ENCODE measurements at regions not wholly inside any gene's neighbourhood (a gene's known extent, or its start where the extent isn't known, plus 50 kb on each side); places are given as distances from the start of the nearest gene placed in this dataset.
"Not testable (repeated sequence)": the region's sequence is repeated elsewhere in the genome, so short reads cannot be mapped to it uniquely, and the experiment has no call there.

DNA sequence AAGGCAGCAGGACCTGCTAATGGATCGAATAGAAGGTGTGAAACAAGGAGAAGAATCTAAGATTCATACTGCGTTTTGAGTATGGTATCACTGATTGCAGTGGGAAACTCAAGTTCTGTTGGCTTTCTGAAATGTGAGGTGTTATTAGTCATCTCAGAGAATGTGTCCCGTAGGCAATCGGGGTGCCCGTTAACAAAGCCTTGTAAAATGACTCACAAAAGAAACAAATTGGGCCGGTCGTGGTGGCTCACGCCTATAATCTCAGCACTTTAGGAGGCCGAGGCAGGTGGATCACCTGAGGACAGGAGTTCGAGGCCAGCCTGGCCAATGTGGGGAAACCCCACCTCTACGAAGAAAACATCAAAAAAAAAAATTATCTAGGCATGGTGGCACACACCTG lies 118.2 kb upstream of the C7orf33 start:
- no peak for DNase-seq (ENCODE audit: low spot score)

DNA sequence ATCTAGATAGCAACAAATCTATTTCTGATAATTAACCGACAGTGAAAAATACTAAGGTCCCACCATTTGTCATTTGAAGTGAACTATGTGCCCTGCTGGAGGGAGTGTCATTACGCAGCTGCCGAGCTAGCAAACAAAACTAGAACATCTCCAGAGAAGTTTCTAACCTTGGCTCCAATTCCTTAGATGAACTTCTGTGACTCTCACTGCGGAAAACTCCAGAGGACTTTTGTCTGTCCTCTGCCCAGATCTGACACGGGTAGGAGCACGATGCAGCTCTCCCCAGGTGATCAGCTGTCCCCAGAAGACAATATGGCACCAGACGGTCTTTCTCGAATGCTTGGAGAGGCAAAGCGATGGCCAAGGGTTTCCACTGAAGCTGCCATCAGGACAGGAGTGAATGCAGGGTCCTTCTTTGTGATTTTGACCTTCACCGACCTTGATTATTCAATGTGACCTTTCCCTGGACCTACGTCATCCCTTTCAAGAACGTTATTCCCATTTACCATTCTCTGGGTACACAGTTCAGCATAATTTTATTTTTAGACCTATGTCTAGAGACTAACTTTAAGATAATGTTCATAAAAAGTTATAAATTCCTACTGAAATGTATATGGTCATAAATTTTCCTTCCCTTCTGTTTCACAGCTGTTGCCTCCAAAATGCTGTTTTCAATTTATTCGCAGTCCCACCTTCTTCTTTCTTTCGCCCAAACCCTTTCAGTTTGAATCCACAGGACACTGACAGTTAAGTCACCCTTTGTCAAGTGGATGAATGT lies 116.7 kb upstream of the C7orf33 start:
- DNase-seq (ENCODE audit: low spot score), result no peak

- no peak for DNase-seq (ENCODE audit: low spot score)
Observed at GRCh38 chr7:148474481-148475025, 116.0 kb upstream of the C7orf33 start.

- DNase-seq (ENCODE audit: low spot score), result no peak
Observed at GRCh38 chr7:148478551-148478950, 112.0 kb upstream of the C7orf33 start.

DNA sequence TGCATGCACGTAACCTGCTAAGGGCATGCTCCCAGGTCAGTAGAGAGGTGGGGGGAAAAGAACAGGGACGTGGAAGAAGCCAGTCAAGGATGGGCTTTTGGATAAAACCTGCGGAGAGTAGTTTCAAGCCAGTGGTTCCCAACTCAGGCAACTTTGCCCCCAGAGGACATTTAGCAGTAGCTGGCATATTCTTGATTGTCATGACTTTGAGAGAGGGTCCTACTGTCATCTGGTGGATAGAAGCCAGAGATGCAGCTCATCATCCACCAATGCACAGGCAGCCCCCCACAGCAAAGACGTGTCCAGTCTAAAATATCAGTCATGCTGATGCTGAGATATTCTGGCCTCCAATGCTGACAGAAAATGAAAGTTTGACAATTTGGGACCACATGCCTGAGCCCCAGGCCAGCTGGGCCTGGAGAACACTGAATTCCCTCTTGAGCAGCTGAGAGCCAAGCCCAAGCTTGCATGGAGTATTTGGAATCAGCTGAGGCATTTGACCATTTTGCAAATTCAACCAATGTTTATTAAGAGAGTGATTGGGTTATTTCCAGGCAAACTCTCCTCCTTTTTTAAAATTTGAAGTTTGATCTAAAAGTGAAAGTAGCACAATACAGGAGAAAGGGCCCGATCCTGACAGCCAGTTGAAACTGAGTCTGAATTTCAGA lies 110.0 kb upstream of the C7orf33 start:
- DNase-seq (ENCODE audit: low spot score), result no peak

DNA sequence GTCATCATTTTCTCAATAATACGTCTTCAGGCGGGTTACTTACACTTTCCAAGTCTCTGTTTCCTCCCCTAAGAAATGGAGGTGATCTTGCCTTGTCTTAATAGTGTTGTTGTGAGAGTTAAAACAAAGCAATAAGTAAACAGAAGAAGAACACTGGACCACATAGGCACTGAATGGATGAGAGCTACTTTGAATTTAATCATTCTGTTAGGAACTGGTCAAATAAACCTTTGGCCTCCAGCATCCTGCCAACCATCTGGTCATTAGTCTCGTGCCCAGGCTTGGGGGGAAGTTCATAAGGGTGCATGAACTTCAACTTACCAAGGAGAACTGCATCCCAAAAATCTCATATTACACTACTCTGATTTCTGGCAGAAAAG lies 109.4 kb upstream of the C7orf33 start:
- no peak for DNase-seq (ENCODE audit: low spot score)

DNA sequence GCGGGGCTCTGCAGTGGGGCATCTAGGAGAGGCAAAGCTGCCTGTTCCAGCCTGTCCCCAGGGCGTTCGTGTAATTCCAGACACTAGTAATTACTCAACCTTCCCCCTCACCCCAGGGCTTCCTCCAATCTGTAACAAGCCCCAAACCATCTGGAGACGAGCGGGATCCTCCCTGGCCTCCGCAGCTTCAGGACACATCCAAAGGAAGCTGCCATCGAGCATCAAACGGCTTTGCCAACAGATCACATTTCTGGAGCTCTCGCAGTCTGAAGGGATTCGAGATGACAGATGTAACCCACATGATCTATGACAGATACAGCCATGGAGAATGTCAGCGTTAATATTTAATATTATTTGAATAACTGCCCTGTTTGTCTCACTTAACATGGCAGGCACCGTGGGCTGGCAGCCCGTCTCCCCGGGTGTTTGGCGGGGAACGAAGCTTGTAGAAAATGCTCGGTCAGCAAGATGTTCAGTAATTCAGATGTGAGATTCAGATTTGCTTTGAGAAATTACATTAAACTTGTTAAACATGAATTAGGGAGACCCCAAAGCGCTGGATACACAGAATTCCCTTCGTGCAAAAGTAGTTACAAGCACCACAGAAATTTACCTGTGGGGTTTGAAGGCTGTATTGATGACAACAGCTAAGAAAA lies 108.5 kb upstream of the C7orf33 start:
- no peak for DNase-seq (ENCODE audit: low spot score)

DNA sequence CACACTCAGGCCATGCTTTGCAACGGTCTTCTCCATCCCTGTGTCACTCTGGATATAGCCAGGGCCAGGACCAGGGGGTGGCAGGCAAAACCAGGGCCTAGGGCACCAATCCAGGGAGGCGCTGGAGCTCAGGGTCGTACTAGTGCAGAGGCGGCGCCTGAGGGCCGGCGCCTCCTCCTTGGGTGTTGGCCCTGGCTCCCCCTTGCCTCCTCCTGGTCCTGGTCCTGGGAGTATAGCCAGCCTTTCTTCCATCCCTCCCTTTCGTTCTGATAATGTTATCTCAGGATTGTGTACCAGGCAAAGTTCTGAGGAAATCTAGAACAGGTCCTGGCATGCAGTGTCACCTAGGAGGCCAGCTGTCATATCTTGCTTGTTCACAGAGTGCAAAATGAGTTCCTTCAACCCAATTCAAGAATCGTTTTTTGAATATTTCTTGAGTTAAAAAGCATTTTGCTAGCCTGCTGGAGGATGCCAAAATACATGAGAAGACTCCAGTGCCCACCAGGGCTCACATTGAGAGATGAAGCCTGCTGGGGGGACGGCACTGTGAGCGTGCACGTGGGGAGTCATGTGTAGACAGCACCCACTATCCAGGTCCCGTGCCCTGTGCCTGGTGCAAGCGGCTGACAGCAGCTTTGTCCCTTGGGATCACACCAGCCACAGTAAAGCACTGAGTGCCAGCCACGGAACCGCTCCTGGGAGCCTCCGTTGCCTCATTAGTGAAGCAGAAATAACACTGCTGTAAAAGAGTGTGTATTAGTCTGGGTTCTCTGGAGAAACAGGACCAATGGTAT lies 106.9 kb upstream of the C7orf33 start:
- no peak for DNase-seq (ENCODE audit: low spot score)

GRCh38 chr7:148484486-148484885 lies 106.1 kb upstream of the C7orf33 start:
- no peak for DNase-seq (ENCODE audit: low spot score)

DNA sequence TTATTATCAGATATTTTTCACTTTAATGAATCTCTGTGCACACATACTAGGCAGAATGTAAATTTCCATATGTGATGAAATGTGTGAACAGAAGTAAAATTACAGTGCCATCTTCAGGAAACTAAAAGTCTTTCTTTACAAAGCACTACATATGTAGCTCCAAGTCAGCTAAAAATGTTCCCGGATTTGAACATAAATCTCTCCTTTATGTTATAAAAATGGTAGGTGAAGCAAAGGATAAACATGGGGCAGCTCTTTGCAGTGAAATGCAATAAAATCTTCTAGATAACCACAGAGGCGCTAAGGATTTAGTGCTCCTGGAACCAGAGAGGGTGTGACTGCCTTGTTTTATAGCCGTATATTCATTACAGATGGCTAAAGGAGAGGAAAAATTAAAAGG lies 104.9 kb upstream of the C7orf33 start:
- no peak for DNase-seq (ENCODE audit: low spot score)

DNA sequence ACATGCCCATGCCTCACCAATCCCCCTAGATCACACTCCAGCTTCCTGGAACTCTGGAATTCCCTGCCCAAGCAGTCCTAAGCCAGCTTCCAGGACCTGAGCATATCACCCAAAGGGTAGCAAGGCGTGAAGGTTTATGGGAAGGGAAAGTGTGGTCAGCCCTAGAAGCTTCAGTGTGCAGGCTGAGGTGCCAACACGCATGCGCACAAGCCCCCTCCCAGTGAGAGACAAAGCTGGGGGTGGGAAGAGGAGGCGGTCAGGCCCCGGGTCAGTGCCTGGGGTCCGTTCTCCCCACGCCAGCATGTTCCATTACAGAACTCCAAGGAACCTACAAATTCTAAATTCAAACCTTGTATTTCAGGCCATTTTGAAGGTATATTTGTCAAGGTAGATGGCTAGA lies 103.6 kb upstream of the C7orf33 start:
- DNase-seq (ENCODE audit: low spot score), result no peak

DNA sequence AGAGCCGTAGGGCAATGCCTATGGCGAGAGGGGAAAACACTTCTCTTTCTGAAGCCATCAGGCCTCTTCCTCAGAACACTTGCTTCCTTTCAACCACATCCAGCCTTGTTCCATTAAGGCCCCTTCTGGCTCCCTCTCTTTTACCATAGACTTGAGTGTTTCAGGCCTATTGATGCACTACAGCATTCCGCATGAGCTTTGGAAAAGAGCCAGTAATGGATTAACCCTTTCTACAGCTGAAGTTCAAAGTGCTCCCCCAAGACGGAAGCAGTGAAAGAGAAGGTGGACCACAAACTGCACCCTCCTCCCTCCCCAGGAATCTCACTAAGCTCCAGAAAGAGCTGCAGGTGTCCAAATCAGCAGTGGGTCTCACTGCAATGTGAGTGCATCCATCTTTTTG lies 102.7 kb upstream of the C7orf33 start:
- DNase-seq (ENCODE audit: low spot score), result no peak

GRCh38 chr7:148489678-148490077 lies 100.9 kb upstream of the C7orf33 start:
- DNase-seq (ENCODE audit: low spot score), result no peak

DNA sequence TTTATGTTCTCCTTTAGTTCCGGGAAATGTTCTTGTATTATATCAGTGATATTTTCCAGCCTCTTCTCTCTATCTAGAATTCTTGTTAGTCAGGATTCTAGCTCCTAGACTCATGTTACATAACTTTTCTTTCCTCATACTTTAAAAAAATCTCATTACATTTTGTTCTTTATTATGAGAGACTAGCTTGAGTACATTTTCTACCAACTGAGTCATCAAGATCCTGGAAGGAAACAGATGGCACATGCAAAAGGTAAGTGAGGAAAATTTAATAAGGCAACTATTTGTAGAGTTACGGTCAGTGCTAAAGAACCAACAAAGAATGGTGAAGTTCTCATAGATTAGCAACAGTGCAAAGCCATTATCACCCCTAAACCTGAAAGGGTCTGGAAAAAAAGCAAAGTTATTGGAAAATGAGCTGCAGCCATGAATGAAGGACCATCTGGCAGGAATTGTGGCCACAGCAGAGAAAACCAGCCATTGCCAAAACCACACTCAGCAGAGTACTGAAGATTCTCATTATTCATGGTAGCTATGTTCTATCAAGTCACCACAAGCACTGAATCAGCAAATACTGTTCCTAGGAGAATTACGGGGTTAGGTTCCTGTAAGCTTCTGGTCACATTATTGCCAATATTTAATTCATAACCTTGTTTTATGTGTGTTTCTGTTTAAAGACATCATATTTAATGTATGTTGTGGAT lies 98.3 kb upstream of the C7orf33 start:
- DNase-seq (ENCODE audit: low spot score), result no peak

GRCh38 chr7:148495605-148496004 lies 95.0 kb upstream of the C7orf33 start:
- DNase-seq (ENCODE audit: low spot score), result no peak

DNA sequence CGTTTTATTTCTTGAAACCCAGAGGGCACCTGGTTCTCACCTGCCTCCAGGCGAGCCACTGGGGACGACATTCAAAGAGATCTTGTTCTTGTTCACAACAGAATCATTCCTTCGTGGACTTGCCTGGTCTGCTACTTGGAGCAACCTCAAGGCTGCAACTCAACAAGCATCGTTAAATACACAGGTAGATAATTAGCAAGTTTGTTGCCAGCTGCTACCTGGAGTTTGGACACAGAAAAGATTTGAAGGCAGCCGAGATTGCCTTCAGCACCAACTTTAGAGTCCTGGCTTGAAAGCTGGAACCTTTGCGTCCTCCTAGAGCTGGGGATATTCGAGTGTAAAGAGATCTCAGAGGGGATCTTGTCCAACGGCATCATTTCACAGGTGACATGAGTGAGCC lies 89.6 kb upstream of the C7orf33 start:
- DNase-seq (ENCODE audit: low spot score), result no peak

DNA sequence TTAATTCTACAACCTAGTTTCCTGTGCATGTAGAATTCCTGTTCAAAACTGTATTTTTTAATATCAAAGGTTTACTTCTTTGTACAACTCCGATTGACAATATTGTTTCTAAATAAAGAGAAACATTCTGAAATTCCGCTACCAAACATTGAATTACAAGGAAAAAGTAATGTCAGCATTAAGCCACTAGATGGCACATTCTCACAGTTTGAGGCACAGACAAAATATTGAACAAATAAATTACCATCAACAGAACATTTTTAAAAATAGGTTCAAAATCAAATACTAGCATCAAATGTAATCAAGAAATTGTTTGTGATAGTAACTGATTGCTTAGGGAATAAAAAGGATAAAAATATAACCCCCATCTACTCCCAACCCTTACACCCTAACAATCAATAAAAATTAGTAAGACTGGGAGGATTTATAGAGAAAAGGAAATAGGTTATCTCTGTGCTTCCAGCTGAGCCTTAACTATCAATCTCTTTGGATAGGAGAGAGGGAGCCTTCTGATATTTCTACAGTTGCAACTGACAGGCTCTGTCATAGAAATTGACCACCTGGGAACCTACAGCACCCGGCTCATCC lies 86.6 kb upstream of the C7orf33 start:
- peak; percentile 6 for DNase-seq (ENCODE audit: low spot score)

- DNase-seq (ENCODE audit: low spot score), result no peak
Observed at GRCh38 chr7:148505645-148506375, 84.8 kb upstream of the C7orf33 start.

GRCh38 chr7:148507064-148507573 lies 83.4 kb upstream of the C7orf33 start:
- not testable (repeated sequence) for DNase-seq (ENCODE audit: low spot score)

DNA sequence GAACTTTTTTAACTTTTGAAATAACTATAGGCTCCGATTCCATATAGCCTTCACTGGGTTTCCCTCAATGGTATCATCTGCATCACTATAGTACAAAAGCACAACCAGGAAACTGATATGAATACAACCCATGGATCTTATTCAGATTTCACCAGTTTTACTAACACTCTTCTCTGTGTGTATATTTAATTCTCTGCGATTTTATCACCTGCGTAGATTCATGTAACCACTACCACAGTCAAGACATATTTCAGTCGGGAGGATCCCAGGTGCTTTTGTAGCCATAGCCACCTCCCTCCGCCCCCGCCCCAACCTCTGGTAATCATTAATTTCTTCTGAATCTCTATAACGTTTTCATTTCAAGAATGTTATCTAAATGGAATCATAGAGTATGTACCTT lies 82.8 kb upstream of the C7orf33 start:
- no peak for DNase-seq (ENCODE audit: low spot score)

Data from putamen (tissue), 1 donor.